K562 (cell line): ENCODE measurements at regions not wholly inside any gene's neighbourhood (a gene's known extent, or its start where the extent isn't known, plus 50 kb on each side); places are given as distances from the start of the nearest gene placed in this dataset.

Experiments used
- ATAC-seq: fragments of 200-7000 bp; cut with Tn5 transposase; 3 replicates; pipeline ENCODE4 v1.9.1; 2020; ENCODE audit warnings: moderate library complexity
- BruUV-seq: library from RNA; stranded (reverse); fragments of 400-500 nt; replicated peaks from 2 replicates; lab custom pipeline; 2021; lab: Mats Ljungman, UMichigan
- CTCF ChIA-PET: fragments of 300-600 bp; formaldehyde crosslinking; extraction: SDS; loops from one replicate; lab custom pipeline; 2021; ENCODE audit warnings: low intra/inter-chr PET ratio; lab: Yijun Ruan, JAX
- POLR2A ChIA-PET: fragments of 300-600, 350-650 bp; sonication (Branson Sonifier 250); formaldehyde crosslinking; extraction: SDS; loops from one replicate; lab custom pipeline; 2021; ENCODE audit warnings: antibody characterized with exemption, inconsistent platforms; lab: Yijun Ruan, JAX
- DNase-seq, 4 experiments: peaks; one replicate each; pipeline versions ENCODE4 v3.0.0 to v3.0.0-alpha.2; 2011 to 2018; ENCODE audit warnings: low spot score in 3 of 4, mixed read lengths in 3 of 4; ENCODE audit errors: extremely low read depth in 1 of 4
- FAIRE-seq: peaks from 2 replicates; lab custom pipeline; 2011; peaks lifted over from hg19 to GRCh38; lab: Jason Lieb, UNC
- H2AFZ ChIP-seq: 2 replicates; pipeline ENCODE4 v1.6.0; 2011; ENCODE audit warnings: low read depth, low read length, control low read depth, inconsistent platforms
- H3K27ac ChIP-seq: fragments of 200-600 bp; 3 replicates; pipeline ENCODE4 v1.8.0; 2011; ENCODE audit warnings: low read depth, mild to moderate bottlenecking, control low read depth, inconsistent platforms, low read length, moderate library complexity, mixed read lengths; ENCODE audit errors: extremely low read depth
- H3K27me3 ChIP-seq, 2 experiments: fragments of 300-600 bp in 1 of 2; 2 replicates in 1 of 2; 3 replicates in 1 of 2; pipeline versions ENCODE4 v1.6.0 to v1.8.0; 2011; ENCODE audit warnings: inconsistent platforms in 2 of 2, low read length in 2 of 2, mild to moderate bottlenecking in 1 of 2, mixed read lengths in 1 of 2, moderate library complexity in 1 of 2; ENCODE audit not compliant: control insufficient read depth in 2 of 2, insufficient read depth in 2 of 2
- H3K36me3 ChIP-seq: fragments of 300-600 bp; 3 replicates; pipeline ENCODE4 v1.8.0; 2011; ENCODE audit warnings: mild to moderate bottlenecking, low read length, inconsistent platforms; ENCODE audit not compliant: control insufficient read depth, insufficient read depth
- H3K4me1 ChIP-seq, 2 experiments: fragments of 200-600 bp in 1 of 2; replicated peaks in 1 of 2; 2 replicates in 1 of 2; 3 replicates in 1 of 2; pipeline versions ENCODE4 v1.5.1 to v1.8.0; 2011; ENCODE audit warnings: inconsistent platforms in 2 of 2, low read length in 2 of 2, mild to moderate bottlenecking in 1 of 2, mixed read lengths in 1 of 2, moderate library complexity in 1 of 2; ENCODE audit not compliant: control insufficient read depth in 2 of 2, insufficient read depth in 2 of 2
- H3K4me2 ChIP-seq: 2 replicates; pipeline ENCODE4 v1.6.1; 2011; ENCODE audit warnings: low read length, control low read depth, inconsistent platforms, mixed read lengths; ENCODE audit not compliant: insufficient read depth
- H3K4me3 ChIP-seq: fragments of 200-600 bp; sonication (generic), shearing (Covaris generic); 2 replicates; pipeline ENCODE4 v1.5.1; 2016; ENCODE audit warnings: control low read depth, inconsistent platforms
- H3K79me2 ChIP-seq: fragments of 200-600 bp; 3 replicates; pipeline ENCODE4 v1.8.0; 2011; ENCODE audit warnings: low read length, inconsistent platforms; ENCODE audit not compliant: control insufficient read depth, insufficient read depth
- H3K9ac ChIP-seq, 2 experiments: 2 replicates each; pipeline versions ENCODE4 v1.6.0 to v1.6.1; 2011; ENCODE audit warnings: low read depth in 2 of 2, low read length in 2 of 2, control low read depth in 1 of 2, inconsistent platforms in 1 of 2, mild to moderate bottlenecking in 1 of 2, mixed read lengths in 1 of 2; ENCODE audit not compliant: insufficient read depth in 1 of 2
- H3K9me1 ChIP-seq: one replicate; pipeline ENCODE4 v1.6.0; 2011; ENCODE audit warnings: inconsistent platforms, mild to moderate bottlenecking, low read length, moderate library complexity; ENCODE audit not compliant: control insufficient read depth, insufficient read depth
- H3K9me3 ChIP-seq: replicated peaks from 2 replicates; pipeline ENCODE4 v1.5.1; 2011; ENCODE audit warnings: low read depth, low read length, inconsistent platforms; ENCODE audit not compliant: control insufficient read depth, insufficient read depth
- H4K20me1 ChIP-seq: replicated peaks from 2 replicates; pipeline ENCODE4 v1.6.1; 2011; ENCODE audit warnings: low read length, inconsistent platforms, mixed read lengths; ENCODE audit not compliant: control insufficient read depth, insufficient read depth
- ELF2 ChIP-seq: fragments of 250-450 bp; sonication (Bioruptor Pico); IDR thresholded peaks from 2 replicates; pipeline ENCODE4 v1.5.0; 2021; ENCODE audit warnings: mild to moderate bottlenecking
- WGBS: fragments of 100-300 bp; shearing (Covaris generic); methylation state at CpG from one replicate; pipeline ENCODE4 v1.1.6; 2016; ENCODE audit warnings: low coverage, mixed read lengths; ENCODE audit not compliant: insufficient coverage; ENCODE audit errors: missing lambda C conversion rate; 5-methylcytosine and 5-hydroxymethylcytosine counted together
- in situ Hi-C: fragments of 300-500 bp; cut with MboI; formaldehyde crosslinking; loops from 4 replicates; pipeline ENCODE4 v1.15.0; 2018; ENCODE audit warnings: inconsistent platforms, mixed read lengths
- intact Hi-C: fragments of 100-400 bp; cut with micrococcal nuclease; formaldehyde crosslinking; loops from 2 replicates; pipeline ENCODE4 v1.14.2; 2022
- TF ChIP-seq, protein P1 (sequence below), 3 experiments: fragments of 200-800 bp in 1 of 3; fragments of 250-450 bp in 1 of 3; fragments of 450-650 bp in 1 of 3; sonication (Bioruptor Pico) in 1 of 3; sonication (Bioruptor generic) in 1 of 3; formaldehyde crosslinking in 1 of 3; IDR thresholded peaks; 2 replicates each; pipeline versions ENCODE4 v1.6.1 to v1.8.0; 2016 to 2022; ENCODE audit warnings: mild to moderate bottlenecking in 2 of 3, missing genetic modification characterization in 2 of 3, missing compliant biosample characterization in 1 of 3, moderate library complexity in 1 of 3

- no peak overlapping the region for H3K9ac ChIP-seq
- no peaks in the 10 kb centered on the region for H3K4me1 ChIP-seq
- no peak overlapping the region for H2AFZ ChIP-seq
- no peak overlapping the region for H3K4me3 ChIP-seq
- WGBS: 11% methylated on average over 1 of the region's 2 CpGs
- no peaks in the 10 kb centered on the region for H3K36me3 ChIP-seq
- no peak for DNase-seq
- ATAC-seq: no peak
- H3K27me3 ChIP-seq: no peaks in the 10 kb centered on the region
- BruUV-seq: no TSS peak
- H4K20me1 ChIP-seq: no peaks in the 10 kb centered on the region
- CTCF ChIA-PET: no interaction called here
- no peaks in the 10 kb centered on the region for H3K79me2 ChIP-seq
- intact Hi-C loops: no loop called here
- POLR2A ChIA-PET: interaction anchor here (1.0 kb wide), 1 partner anchor 10 kb away, joined by 3 read pairs; no protein-coding TSS in a partner anchor
- no peak for FAIRE-seq
- in situ Hi-C loops: no loop called here
- H3K9me1 ChIP-seq: no peaks in the 10 kb centered on the region
- H3K9me3 ChIP-seq: no peaks in the 10 kb centered on the region
- TF ChIP-seq ELF2: no peak
- TF ChIP-seq, protein P1, sequence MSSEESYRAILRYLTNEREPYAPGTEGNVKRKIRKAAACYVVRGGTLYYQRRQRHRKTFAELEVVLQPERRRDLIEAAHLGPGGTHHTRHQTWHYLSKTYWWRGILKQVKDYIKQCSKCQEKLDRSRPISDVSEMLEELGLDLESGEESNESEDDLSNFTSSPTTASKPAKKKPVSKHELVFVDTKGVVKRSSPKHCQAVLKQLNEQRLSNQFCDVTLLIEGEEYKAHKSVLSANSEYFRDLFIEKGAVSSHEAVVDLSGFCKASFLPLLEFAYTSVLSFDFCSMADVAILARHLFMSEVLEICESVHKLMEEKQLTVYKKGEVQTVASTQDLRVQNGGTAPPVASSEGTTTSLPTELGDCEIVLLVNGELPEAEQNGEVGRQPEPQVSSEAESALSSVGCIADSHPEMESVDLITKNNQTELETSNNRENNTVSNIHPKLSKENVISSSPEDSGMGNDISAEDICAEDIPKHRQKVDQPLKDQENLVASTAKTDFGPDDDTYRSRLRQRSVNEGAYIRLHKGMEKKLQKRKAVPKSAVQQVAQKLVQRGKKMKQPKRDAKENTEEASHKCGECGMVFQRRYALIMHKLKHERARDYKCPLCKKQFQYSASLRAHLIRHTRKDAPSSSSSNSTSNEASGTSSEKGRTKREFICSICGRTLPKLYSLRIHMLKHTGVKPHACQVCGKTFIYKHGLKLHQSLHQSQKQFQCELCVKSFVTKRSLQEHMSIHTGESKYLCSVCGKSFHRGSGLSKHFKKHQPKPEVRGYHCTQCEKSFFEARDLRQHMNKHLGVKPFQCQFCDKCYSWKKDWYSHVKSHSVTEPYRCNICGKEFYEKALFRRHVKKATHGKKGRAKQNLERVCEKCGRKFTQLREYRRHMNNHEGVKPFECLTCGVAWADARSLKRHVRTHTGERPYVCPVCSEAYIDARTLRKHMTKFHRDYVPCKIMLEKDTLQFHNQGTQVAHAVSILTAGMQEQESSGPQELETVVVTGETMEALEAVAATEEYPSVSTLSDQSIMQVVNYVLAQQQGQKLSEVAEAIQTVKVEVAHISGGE (CRISPR knock-in tag; IDR thresholded peaks at IDR 0.05): peak in 1 of 3 experiments; percentile 42; a peak in 1 of 6 replicates
- TF ChIP-seq, all 486 proteins: peak for 1
- no peak overlapping the region for H3K27ac ChIP-seq
- no peak overlapping the region for H3K4me2 ChIP-seq
Observed at GRCh38 chr3:64867224-64867623, 179.4 kb upstream of the ADAMTS9 start.
